ENCODE measurements at regions not wholly inside any gene's neighbourhood (a gene's known extent, or its start where the extent isn't known, plus 50 kb on each side); places are given as distances from the start of the nearest gene placed in this dataset.

- Histone ChIP-seq H3K27ac (ENCODE audit: extremely low read depth, low read depth, low read length) (no peak overlapping the region), H3K9me1 (ENCODE audit: control insufficient read depth, insufficient read depth, low read length) (no peaks in the 10 kb centered on the region), H2AFZ (ENCODE audit: low read depth, low read length) (no peak overlapping the region), H3K79me2 (ENCODE audit: control insufficient read depth, insufficient read depth, low read length) (no peaks in the 10 kb centered on the region), H3K27me3 (ENCODE audit: control insufficient read depth in 2 of 2, insufficient read depth in 2 of 2, low read length in 2 of 2) (peaks cover 19 to 56% of the 10 kb centered on the region in 2 experiments; a peak in 4 of 5 replicates), H3K4me1 (replicated peaks in 1 of 2; ENCODE audit: control insufficient read depth in 2 of 2, insufficient read depth in 2 of 2, low read length in 2 of 2) (peaks cover 0 to 13% of the 10 kb centered on the region in 2 experiments; a peak in 2 of 5 replicates), H3K36me3 (ENCODE audit: control insufficient read depth, insufficient read depth, low read length) (no peaks in the 10 kb centered on the region), H3K4me3 (no peak overlapping the region), H4K20me1 (replicated peaks; ENCODE audit: control insufficient read depth, insufficient read depth, low read length) (peaks cover 9% of the 10 kb centered on the region; the same call in 1 of the 2 replicates), H3K9ac (ENCODE audit: insufficient read depth in 1 of 2, low read depth in 2 of 2, low read length in 2 of 2) (no peak overlapping the region), H3K4me2 (ENCODE audit: insufficient read depth, low read length) (no peak overlapping the region), H3K9me3 (replicated peaks; ENCODE audit: control insufficient read depth, insufficient read depth, low read depth, low read length) (no peaks in the 10 kb centered on the region)
- 8% methylated on average over 6 of the region's 7 CpGs for WGBS (ENCODE audit: insufficient coverage, low coverage, missing lambda C conversion rate)
- no TSS peak for BruUV-seq (replicated peaks)
- ChIA-PET POLR2A (no interaction called here), CTCF (ENCODE audit: low intra/inter-chr PET ratio) (interaction anchor here (0.6 kb wide), 1 partner anchor 64 kb away, joined by 3 read pairs; no protein-coding TSS in a partner anchor)
- peak; percentile 55; the same call in 2 of the 3 replicates for ATAC-seq
- in situ Hi-C loops (cut with MboI): no loop called here
- no peak for FAIRE-seq
- intact Hi-C loops (cut with micrococcal nuclease): no loop called here
- no peak for DNase-seq (ENCODE audit: extremely low read depth in 1 of 4, low spot score in 3 of 4)
- TF ChIP-seq NFE2L1 (tag; IDR thresholded peaks at IDR 0.05; ENCODE audit: borderline replicate concordance, low read depth): no peak
- no peak for TF ChIP-seq ZFP30 (CRISPR knock-in tag; IDR thresholded peaks at IDR 0.05; ENCODE audit: borderline replicate concordance)
- no peak for TF ChIP-seq SRSF3 (IDR thresholded peaks at IDR 0.05; ENCODE audit: insufficient read depth, low read length)
- TF ChIP-seq SIN3B (IDR thresholded peaks at IDR 0.05; ENCODE audit: low read depth): no peak
- TF ChIP-seq SMC3 (conservative IDR thresholded peaks at IDR 0.05; ENCODE audit: insufficient read depth, low read depth, low read length): no peak
- no peak for TF ChIP-seq USF1 (CRISPR knock-in tag; IDR thresholded peaks at IDR 0.05)
- no peak for TF ChIP-seq NBN (IDR thresholded peaks at IDR 0.05; ENCODE audit: low read depth)
- TF ChIP-seq ZBED1 (IDR thresholded peaks at IDR 0.05): no peak
- no peak for TF ChIP-seq EGR1 (conservative IDR thresholded peaks at IDR 0.05)
- no peak for TF ChIP-seq CBX2 (IDR thresholded peaks at IDR 0.05; ENCODE audit: insufficient read depth, low read length, poor library complexity, severe bottlenecking)
- TF ChIP-seq BRF2 (IDR thresholded peaks at IDR 0.05; ENCODE audit: borderline replicate concordance, insufficient read depth, insufficient read length): no peak
- no peak for TF ChIP-seq PCBP1 (IDR thresholded peaks at IDR 0.05; ENCODE audit: low read depth, low read length, poor library complexity, severe bottlenecking)
- TF ChIP-seq TBP (optimal IDR thresholded peaks at IDR 0.05; ENCODE audit: low read depth, low read length): no peak
- TF ChIP-seq THAP12 (CRISPR knock-in tag; IDR thresholded peaks at IDR 0.05): no peak
- TF ChIP-seq CTBP1 (IDR thresholded peaks at IDR 0.05; ENCODE audit: borderline replicate concordance): no peak
- no peak for TF ChIP-seq KLF16 (IDR thresholded peaks at IDR 0.05)
- no peak for TF ChIP-seq NCOA2 (IDR thresholded peaks at IDR 0.05; ENCODE audit: partially characterized antibody in 2 of 2)
- TF ChIP-seq ZNF586 (CRISPR knock-in tag; conservative IDR thresholded peaks at IDR 0.05): no peak
- no peak for TF ChIP-seq ILF3 (IDR thresholded peaks at IDR 0.05; ENCODE audit: borderline replicate concordance)
Measured at GRCh38 chr11:70527046-70527395, 128.7 kb downstream of the CTTN start.

Measured in K562 (cell line).